HFFc6 (cell line): ENCODE measurements at regions not wholly inside any gene's neighbourhood (a gene's known extent, or its start where the extent isn't known, plus 50 kb on each side); places are given as distances from the start of the nearest gene placed in this dataset.
"Not testable (repeated sequence)": the region's sequence is repeated elsewhere in the genome, so short reads cannot be mapped to it uniquely, and the experiment has no call there.

ENCODE experiments used
- DNase-seq: peaks from one replicate; pipeline ENCODE4 v3.0.0-alpha.2; 2018
- H3K27ac Mint-ChIP-seq: 2 replicates; pipeline ENCODE4 v1.8.0; 2020; ENCODE audit warnings: mild to moderate bottlenecking, mixed read lengths
- H3K27me3 Mint-ChIP-seq: 2 replicates; pipeline ENCODE4 v1.8.0; 2021; ENCODE audit warnings: mild to moderate bottlenecking, moderate library complexity, mixed read lengths; ENCODE audit not compliant: insufficient read depth
- H3K36me3 Mint-ChIP-seq: 2 replicates; pipeline ENCODE4 v1.8.0; 2021; ENCODE audit warnings: low read depth, mixed read lengths
- H3K4me1 Mint-ChIP-seq: 2 replicates; pipeline ENCODE4 v1.8.0; 2020; ENCODE audit warnings: low read depth, mixed read lengths
- H3K4me3 Mint-ChIP-seq: 2 replicates; pipeline ENCODE4 v1.8.0; 2020; ENCODE audit warnings: mild to moderate bottlenecking, moderate library complexity, mixed read lengths
- H3K9me3 Mint-ChIP-seq: 2 replicates; pipeline ENCODE4 v1.8.0; 2020; ENCODE audit warnings: mild to moderate bottlenecking, mixed read lengths
- TF ChIP-seq, protein P1 (sequence below): fragments of 200-600 bp; sonication (generic); IDR thresholded peaks from 2 replicates; pipeline ENCODE4 v1.5.0; 2021; ENCODE audit warnings: antibody characterized with exemption, mild to moderate bottlenecking

DNA sequence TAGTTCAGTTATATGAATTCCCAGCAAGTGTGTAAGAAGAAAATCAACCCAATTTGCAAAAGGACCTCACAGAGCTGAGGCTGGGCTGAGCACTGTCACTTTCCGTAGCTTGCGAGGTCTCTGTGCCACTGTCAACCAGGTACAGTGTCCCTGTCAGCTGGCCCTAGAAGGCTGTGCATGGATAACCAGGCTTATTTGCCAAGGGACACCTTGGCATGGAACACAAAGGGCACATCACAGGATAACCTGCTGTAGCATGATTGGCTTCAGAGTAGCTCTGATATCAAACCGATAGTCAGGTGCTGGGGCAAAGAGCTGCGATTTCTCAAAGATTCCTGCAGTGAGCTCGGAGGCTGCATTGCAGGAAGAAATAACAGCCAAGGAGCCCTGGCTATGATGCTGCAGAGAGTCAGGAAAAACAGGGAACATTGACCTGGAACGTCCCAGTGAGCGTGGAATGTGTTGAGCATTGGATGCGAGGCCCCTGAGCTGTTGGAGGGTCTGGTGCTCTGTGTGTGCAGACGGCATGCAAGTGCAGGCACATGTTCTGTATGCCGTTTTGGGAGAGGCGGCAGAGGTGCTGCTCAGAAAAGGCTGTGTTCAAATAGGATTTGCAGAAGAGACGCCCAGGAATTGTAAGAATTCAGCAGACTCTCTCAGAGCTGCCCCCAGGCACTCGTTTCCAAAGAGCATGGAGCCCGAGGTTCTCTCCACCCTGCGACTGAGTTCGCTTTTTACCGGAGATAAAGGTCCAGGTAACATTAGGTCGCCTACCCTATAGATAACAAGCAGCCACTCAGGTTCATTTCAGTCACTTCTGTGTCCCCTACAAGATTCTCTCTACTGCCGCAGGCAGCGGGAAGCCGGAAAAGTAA lies 213.5 kb upstream of the IRS2 start:
- Mint-ChIP-seq H3K27me3 (no peaks in the 10 kb centered on the region; the same call in 1 of the 2 replicates), H3K4me1 (peaks cover 71% of the 10 kb centered on the region), H3K27ac (no peak overlapping the region), H3K9me3 (no peaks in the 10 kb centered on the region), H3K4me3 (no peak overlapping the region; the same call in 1 of the 2 replicates), H3K36me3 (peaks cover 4% of the 10 kb centered on the region; the same call in 1 of the 2 replicates)
- DNase-seq, result no peak
- TF ChIP-seq, protein P1, sequence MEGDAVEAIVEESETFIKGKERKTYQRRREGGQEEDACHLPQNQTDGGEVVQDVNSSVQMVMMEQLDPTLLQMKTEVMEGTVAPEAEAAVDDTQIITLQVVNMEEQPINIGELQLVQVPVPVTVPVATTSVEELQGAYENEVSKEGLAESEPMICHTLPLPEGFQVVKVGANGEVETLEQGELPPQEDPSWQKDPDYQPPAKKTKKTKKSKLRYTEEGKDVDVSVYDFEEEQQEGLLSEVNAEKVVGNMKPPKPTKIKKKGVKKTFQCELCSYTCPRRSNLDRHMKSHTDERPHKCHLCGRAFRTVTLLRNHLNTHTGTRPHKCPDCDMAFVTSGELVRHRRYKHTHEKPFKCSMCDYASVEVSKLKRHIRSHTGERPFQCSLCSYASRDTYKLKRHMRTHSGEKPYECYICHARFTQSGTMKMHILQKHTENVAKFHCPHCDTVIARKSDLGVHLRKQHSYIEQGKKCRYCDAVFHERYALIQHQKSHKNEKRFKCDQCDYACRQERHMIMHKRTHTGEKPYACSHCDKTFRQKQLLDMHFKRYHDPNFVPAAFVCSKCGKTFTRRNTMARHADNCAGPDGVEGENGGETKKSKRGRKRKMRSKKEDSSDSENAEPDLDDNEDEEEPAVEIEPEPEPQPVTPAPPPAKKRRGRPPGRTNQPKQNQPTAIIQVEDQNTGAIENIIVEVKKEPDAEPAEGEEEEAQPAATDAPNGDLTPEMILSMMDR, result no peak

- H3K4me1 Mint-ChIP-seq, result peaks cover 61% of the 10 kb centered on the region
- H3K9me3 Mint-ChIP-seq, result no peaks in the 10 kb centered on the region
- H3K27ac Mint-ChIP-seq, result peak overlapping the region; percentile 63
- DNase-seq, result peak; percentile 97
- TF ChIP-seq, protein P1, result peak; percentile 31; the same call in 1 of the 2 replicates
- H3K27me3 Mint-ChIP-seq, result no peaks in the 10 kb centered on the region; the same call in 1 of the 2 replicates
- peak overlapping the region; percentile 27 for H3K4me3 Mint-ChIP-seq
- H3K36me3 Mint-ChIP-seq, result no peaks in the 10 kb centered on the region; the same call in 1 of the 2 replicates
Measured at GRCh38 chr13:109998684-109999533, 212.5 kb upstream of the IRS2 start.

DNA sequence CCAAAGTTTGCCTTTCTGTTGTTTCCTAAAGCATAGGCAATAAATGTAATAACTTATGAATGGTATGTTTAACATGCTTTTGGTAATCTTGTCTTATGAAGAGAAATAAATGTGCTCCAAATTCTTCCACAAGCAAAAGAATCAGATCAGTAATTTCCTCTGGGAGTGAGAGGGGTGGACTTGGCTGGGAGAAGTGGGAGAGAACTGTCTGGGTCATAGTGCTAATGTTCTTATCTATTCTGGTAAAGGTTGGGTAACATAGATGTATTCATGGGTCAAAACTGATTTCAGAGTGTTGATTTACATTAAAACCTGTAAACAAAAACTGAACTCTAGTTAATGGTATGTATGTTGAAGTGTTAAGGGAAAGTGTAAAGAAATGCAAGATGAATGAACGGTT lies 211.7 kb upstream of the IRS2 start:
- TF ChIP-seq, protein P1, result no peak
- Mint-ChIP-seq H3K4me3 (peak overlapping the region; percentile 34), H3K36me3 (no peaks in the 10 kb centered on the region), H3K27ac (no peak overlapping the region), H3K27me3 (no peaks in the 10 kb centered on the region; the same call in 1 of the 2 replicates), H3K4me1 (peaks cover 54% of the 10 kb centered on the region), H3K9me3 (no peaks in the 10 kb centered on the region)
- no peak for DNase-seq

DNA sequence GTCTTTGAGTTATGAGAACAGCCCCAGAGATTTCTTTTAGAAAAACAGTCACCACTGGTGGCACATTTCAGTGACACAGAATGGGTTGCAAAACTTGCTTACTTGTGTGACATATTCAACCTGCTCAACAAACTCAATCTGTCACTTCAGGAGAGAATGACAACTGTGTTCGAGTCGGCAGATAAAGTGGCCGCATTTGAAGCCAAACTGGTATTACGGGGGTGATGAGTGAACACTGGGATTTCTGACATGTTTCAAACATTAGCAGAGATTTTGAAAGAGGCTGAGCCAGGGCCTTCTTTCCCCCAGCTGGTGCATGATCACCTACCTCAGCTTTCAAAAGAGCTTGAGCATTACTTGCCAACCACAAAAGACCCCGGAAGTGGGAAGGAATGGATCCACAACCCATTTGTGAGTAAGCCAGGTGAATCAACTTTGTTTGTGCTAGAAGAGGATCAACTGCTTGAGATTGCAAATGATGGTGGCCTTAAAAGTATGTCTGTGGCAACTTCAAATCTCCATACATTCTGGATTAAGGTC lies 210.7 kb upstream of the IRS2 start:
- not testable (repeated sequence) for H3K27ac Mint-ChIP-seq, H3K4me3 Mint-ChIP-seq, H3K36me3 Mint-ChIP-seq, DNase-seq, H3K9me3 Mint-ChIP-seq, H3K27me3 Mint-ChIP-seq
- H3K4me1 Mint-ChIP-seq, result peaks cover 45% of the 10 kb centered on the region

DNA sequence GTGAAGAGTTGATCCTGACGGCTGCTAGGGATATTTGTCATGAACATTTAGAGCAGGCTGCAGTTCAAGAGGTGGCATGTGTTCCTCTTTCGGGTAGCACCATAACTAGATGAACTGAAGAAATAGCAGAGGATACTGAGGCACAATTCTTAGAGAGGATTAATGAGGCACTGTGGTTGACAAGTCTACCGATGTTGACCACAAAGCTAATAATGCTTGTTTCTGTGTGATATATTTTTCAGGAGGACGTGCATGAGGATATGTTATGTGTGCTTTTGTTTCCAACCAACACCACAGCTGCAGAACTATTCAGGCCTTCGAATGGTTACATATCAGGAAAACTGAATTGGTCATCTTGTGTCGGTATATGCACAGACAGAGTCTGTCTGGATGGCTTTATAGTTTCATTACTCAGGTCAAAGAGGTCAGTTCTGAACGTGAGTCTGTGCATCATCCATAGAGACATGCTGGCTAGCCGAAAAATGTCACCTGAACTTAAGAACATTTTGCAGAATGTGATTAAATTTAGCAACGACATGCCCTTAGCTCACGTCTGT lies 210.1 kb upstream of the IRS2 start:
- no peaks in the 10 kb centered on the region for H3K9me3 Mint-ChIP-seq
- H3K36me3 Mint-ChIP-seq, result no peaks in the 10 kb centered on the region
- no peak overlapping the region for H3K27ac Mint-ChIP-seq
- H3K4me3 Mint-ChIP-seq, result no peak overlapping the region
- TF ChIP-seq, protein P1, result no peak
- no peak for DNase-seq
- H3K4me1 Mint-ChIP-seq, result peaks cover 39% of the 10 kb centered on the region
- no peaks in the 10 kb centered on the region for H3K27me3 Mint-ChIP-seq
